Stimulated activated CD8-positive, alpha-beta memory T cell treated with anti-CD3 and anti-CD28 coated beads, Interleukin-15, amount 100 ng/mL, for 24 hours (primary cell): ENCODE measurements at regions not wholly inside any gene's neighbourhood (a gene's known extent, or its start where the extent isn't known, plus 50 kb on each side); places are given as distances from the start of the nearest gene placed in this dataset.

Source experiments
- DNase-seq: peaks from one replicate; pipeline ENCODE4 v3.0.0-alpha.2; 2020; ENCODE audit warnings: low read depth

- no peak for DNase-seq
Measured at GRCh38 chr9:88034964-88035363, 60.6 kb upstream of the CDK20 start.

GRCh38 chr9:88033359-88033702 is 59.0 kb upstream of the CDK20 start:
- DNase-seq = no peak

GRCh38 chr9:88028338-88028737 is 54.0 kb upstream of the CDK20 start:
- DNase-seq = no peak

- no peak for DNase-seq
Measured at GRCh38 chr9:88026118-88026479, 51.8 kb upstream of the CDK20 start.

GRCh38 chr9:88025411-88026117 is 51.2 kb upstream of the CDK20 start:
- DNase-seq = no peak

GRCh38 chr9:88024896-88025295 is 50.6 kb upstream of the CDK20 start:
- DNase-seq = no peak
